Endothelial cell of hepatic sinusoid (primary cell): ENCODE measurements at regions not wholly inside any gene's neighbourhood (a gene's known extent, or its start where the extent isn't known, plus 50 kb on each side); places are given as distances from the start of the nearest gene placed in this dataset.

Experiments
- in situ Hi-C: cut with HindIII; loops from 2 replicates; pipeline ENCODE4 v1.10.0; 2017; ENCODE audit warnings: low sequenced_read_pairs

DNA sequence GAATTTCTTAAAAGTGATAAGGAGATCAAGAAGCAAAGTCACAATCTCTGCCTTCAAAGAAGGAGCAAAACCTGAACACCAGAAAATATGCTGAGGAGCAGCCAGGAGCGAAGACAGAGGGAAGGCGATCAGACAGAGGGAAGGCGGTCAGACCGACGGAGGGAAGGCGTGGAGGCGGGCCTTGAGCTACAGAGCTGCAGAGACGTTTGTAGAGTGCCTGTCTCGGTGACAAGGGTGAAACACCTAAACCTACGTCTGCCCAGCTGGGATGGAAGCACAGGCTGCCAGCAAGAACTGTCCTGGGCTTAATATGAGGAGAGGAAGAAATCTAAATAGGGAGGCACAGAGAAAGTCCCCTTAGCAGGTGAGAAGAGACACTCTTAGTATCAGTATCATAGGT, 476.0 kb downstream of the OCA2 start:
- in situ Hi-C loops: no loop called here

DNA sequence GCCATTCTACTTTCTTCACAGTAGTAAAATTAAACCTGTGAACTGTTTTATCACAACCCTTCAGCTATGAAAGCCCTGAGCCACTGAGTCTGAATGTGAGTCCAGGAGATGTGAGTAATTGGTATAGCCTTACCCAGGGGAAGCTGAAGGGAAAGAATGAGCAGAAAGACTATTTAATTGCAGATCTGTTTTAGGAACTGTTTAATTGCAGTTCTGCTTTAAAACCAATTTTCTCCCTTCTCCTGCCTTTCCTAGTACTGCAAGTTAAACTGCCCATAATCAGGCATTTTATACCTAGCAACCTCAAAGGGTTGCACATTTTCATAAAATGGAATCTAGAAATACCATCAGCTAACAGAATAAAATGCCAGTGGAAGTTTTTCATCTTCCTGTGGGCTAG, 476.7 kb downstream of the OCA2 start:
- in situ Hi-C loops: no loop called here

DNA sequence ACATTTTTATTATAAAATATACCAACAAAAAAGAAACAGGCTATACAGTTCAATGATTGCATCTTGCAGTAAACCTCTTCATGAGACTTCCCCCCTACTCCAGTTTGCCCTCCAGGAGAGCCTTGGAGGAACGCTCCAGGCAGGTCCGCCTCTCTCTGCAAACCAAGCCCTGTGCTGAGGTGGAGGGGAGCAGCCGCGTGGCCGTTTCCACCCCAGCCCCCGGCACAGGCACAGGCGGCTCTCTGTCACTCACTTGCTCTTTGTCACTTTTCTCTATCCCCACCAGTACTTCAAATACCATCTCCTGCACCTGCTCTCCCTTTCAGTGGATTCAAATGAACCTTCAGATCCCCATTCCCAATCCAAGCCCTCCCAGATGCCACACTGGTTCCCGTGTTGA, 479.9 kb downstream of the OCA2 start:
- in situ Hi-C loops: no loop called here

DNA sequence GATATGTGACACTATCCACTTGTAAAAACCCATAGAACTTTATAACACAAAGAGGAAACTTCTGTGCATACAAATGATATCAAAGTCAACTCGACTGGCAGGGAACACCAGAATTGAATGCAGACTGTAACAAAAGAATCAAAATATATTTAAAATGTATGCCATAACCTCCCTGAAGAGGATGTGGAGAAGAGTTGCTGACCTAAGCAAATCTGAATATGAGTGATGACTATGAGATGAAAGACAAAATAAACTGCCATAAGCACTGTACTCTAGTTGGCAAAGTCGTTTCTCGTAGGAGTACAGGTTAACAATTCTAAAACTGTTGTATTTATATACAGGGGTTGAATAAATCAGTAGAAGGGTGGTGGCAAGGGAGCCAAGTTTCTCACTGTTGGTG, 482.1 kb downstream of the OCA2 start:
- in situ Hi-C loops: no loop called here

DNA sequence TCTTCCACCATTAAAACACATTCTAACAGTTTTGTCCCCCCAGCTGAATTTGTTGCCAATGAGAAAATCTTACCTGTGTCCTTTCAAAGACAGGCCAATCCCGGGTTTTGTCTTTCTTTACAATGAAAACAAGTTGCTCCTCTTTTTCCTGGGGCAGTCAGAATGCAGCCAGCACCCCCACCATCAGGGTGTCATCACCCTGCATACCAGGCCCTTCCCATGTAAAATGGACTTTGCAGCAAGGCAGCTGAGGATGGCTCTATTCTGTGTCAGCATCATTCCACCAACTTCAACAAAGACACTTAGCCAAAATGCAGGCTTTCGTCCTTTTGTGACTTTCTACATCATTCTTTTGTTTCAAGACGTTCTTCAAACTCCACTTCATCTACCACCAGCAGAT, 490.9 kb downstream of the OCA2 start:
- in situ Hi-C loops: no loop called here

DNA sequence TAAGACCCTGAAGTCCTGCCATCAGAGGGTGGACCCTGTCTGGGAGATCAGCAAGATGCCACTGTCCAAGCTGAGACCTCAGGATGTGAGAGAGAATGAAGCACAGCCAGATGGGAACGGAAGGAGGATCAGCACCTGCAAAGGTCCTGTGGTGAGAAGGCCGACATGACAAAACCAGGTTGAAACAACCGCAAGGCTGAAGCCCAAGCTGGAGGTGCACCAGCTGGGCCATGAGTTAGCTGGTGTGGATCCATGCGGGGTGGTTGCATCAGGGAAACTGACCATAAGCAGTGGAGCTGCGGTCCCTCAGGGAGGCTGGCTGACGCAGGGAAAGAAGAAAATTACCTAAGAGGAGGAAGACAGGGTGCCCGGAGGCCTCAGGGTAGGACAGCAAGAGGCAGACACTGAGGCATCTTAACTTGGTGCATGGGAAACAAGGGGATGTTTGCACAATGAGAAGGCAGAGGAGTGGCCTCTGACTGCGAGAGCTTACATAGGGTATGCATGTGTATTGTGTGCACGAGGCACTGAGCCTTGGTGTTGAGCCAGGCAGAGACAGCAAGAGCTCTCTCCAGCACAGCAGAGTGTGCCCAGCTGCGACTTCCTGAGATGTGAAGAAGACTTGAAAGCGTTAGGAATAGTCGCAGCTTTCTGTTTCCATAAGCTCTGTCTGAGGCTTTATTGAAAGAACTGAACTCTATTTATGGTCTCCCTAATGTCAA, 497.7 kb downstream of the OCA2 start:
- in situ Hi-C loops: no loop called here

DNA sequence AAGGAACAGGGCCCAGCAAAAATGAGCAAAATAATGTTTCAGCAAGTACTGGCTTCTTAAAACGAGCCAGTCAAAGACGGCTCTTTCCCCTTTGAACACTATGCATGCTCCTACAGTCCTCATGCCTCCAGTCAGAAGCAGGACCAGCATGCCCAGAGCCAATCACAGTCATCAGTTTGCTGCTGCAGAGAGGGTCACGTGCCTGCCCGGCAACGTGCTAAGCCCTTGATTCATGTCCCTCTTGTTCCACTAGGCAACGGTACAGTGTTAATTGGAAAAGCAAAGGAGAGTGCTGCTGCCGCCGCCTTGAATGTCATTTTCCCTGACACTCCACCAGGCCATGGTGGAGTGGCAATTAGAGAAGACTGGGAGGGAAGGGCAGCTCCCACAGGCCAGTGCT, 500.1 kb downstream of the OCA2 start:
- in situ Hi-C loops: no loop called here

DNA sequence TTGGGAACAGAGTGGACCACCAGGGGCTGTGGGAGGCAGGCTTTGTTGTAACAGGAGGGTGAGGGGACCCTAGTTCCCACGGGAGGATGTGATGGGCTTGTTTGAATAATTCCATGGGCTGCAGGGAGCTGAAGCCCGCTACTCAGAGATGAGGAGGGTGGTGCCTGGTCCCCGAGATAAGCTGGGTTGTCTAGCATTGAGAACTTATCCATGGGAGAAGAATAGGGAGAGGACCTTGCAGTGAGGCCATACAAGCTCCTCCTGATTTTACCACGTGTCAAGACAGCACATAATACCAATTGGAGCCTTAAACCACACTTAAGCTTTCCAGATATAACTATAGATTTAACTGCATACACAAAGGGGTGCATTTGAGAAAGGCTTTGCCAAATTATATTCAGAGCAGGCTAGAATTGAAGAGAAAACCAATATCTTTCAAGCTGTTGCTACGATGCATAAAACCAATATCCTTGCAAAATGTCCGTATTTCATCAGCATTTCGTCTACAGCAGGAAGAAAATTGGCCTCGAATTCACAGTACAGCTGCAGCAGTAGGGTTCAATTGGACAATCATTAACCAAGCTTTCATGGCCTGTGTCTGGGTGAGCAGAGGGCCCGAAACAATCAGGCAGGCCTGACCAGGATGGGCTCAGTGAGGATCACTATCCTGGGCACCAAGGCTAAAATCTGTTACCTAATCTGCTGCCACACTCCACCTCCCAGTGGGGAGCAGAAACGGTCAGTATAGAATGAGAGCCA, 500.7 kb downstream of the OCA2 start:
- in situ Hi-C loops: no loop called here

DNA sequence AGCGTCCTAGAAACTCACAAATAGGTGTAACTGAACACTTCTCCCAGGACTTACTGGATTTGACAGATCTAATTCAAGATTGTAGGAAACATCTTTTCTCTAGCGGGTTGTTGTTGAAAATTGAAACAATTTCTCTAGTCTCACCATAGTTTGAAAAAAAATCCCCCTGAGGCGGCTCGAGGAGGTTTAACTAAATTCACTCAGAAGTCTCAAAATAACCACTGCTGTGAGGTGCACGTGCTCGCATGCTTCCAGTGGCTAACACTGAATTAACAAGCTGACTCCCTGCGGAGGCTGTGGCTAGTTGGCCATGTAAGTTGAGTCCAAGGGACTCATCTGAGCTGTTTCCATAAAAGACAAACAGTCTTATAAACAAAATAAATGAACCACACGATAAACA, 503.9 kb downstream of the OCA2 start:
- in situ Hi-C loops: no loop called here

DNA sequence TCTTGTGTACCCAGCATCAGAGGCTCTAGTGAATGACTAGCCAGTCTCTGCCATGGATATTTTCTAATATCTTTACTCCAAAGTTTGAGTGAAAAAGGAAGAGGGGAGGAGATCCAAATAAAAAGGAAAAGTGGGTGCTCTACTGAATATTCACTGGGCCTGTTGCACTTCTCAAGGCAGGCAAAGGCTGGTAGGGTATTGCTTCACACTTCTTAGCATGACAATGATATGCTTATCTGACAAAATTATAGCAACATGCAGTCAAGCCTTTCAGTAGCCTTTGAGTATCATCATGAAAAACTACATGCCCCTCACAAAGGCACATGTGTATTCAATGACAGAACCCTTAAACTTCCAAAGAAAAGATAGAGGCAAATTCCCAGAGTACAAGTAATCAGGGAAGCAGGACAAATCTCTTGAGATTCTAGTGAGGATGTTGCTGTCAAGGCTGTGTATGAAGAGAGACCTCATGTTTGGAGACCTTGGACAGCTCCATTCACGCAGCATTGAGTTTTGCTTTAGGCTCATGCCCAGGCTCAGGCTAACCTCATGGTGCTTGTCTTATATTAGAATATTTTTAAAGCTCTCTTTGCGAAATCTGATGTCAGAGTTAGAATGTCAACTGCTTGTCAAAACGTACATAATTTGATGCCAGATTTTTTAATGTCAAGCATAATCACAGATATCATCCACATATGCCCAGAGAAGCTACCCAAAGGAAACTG, 506.9 kb downstream of the OCA2 start:
- in situ Hi-C loops: loop anchor here (5.0 kb wide), 2 partner anchors 40 to 75 kb away; no protein-coding TSS in a partner anchor
